Endothelial cell of umbilical vein (primary cell): ENCODE measurements at regions not wholly inside any gene's neighbourhood (a gene's known extent, or its start where the extent isn't known, plus 50 kb on each side); places are given as distances from the start of the nearest gene placed in this dataset.

ENCODE experiments used
- BruUV-seq: library from RNA; stranded (reverse); fragments of 400-500 nt; replicated peaks from 2 replicates; lab custom pipeline; 2021; lab: Mats Ljungman, UMichigan
- CTCF ChIA-PET: fragments of 300-600, 350-600 bp; sonication (Branson Sonifier 250); formaldehyde crosslinking; loops from one replicate; lab custom pipeline; 2021; ENCODE audit warnings: antibody characterized with exemption, inconsistent platforms; lab: Charles Lee
- POLR2A ChIA-PET: fragments of 300-600, 350-600 bp; sonication (Branson Sonifier 250); formaldehyde crosslinking; loops from one replicate; lab custom pipeline; 2021; ENCODE audit warnings: antibody characterized with exemption, inconsistent platforms; lab: Charles Lee
- DNase-seq: peaks from one replicate; pipeline ENCODE4 v3.0.0-alpha.2; 2011; ENCODE audit warnings: low read depth, low spot score
- FAIRE-seq: peaks from 2 replicates; lab custom pipeline; 2011; peaks lifted over from hg19 to GRCh38; lab: Jason Lieb, UNC
- H2AFZ ChIP-seq: 2 replicates; pipeline ENCODE4 v1.6.0; 2012; ENCODE audit warnings: low read depth, low read length, control low read depth, inconsistent platforms
- H3K27ac ChIP-seq: 2 replicates; pipeline ENCODE4 v1.5.1; 2011; ENCODE audit warnings: low read depth, mild to moderate bottlenecking, control low read depth, low read length, moderate library complexity; ENCODE audit not compliant: insufficient read depth
- H3K27me3 ChIP-seq, 2 experiments: 2 replicates each; pipeline versions ENCODE4 v1.6.0 to v1.6.1; 2011; ENCODE audit warnings: low read length in 2 of 2, mixed read lengths in 1 of 2; ENCODE audit not compliant: control insufficient read depth in 2 of 2, insufficient read depth in 2 of 2
- H3K36me3 ChIP-seq, 2 experiments: 2 replicates in 1 of 2; 3 replicates in 1 of 2; pipeline ENCODE4 v1.5.1; 2011; ENCODE audit warnings: low read length in 2 of 2, mild to moderate bottlenecking in 1 of 2, moderate library complexity in 1 of 2; ENCODE audit not compliant: control insufficient read depth in 2 of 2, insufficient read depth in 2 of 2; ENCODE audit errors: extremely low read depth in 1 of 2
- H3K4me1 ChIP-seq: 3 replicates; pipeline ENCODE4 v1.5.1; 2011; ENCODE audit warnings: mild to moderate bottlenecking, low read length; ENCODE audit not compliant: control insufficient read depth, insufficient read depth; ENCODE audit errors: extremely low read depth
- H3K4me2 ChIP-seq: 2 replicates; pipeline ENCODE4 v1.6.1; 2011; ENCODE audit warnings: low read length, control low read depth, mixed read lengths; ENCODE audit not compliant: insufficient read depth
- H3K4me3 ChIP-seq, 3 experiments: fragments of 200-600 bp in 1 of 3; sonication (generic), shearing (Covaris generic) in 1 of 3; replicated peaks in 1 of 3; 2 replicates each; pipeline ENCODE4 v1.5.1; 2011 to 2016; ENCODE audit warnings: control low read depth in 3 of 3, low read length in 3 of 3, mild to moderate bottlenecking in 2 of 3, inconsistent platforms in 1 of 3, low read depth in 1 of 3, moderate library complexity in 1 of 3; ENCODE audit not compliant: insufficient read depth in 1 of 3
- H3K79me2 ChIP-seq: 2 replicates; pipeline ENCODE4 v1.6.0; 2012; ENCODE audit warnings: low read length, inconsistent platforms; ENCODE audit not compliant: control insufficient read depth, insufficient read depth
- H3K9ac ChIP-seq: replicated peaks from 2 replicates; pipeline ENCODE3; 2011; ENCODE audit warnings: low read length, control low read depth; ENCODE audit not compliant: insufficient read depth; ENCODE audit errors: extremely low read depth
- H3K9me1 ChIP-seq: replicated peaks from 3 replicates; pipeline ENCODE4 v1.6.0; 2011; ENCODE audit warnings: mild to moderate bottlenecking, low read length; ENCODE audit not compliant: control insufficient read depth, insufficient read depth; ENCODE audit errors: extremely low read depth
- H3K9me3 ChIP-seq: replicated peaks from 2 replicates; pipeline ENCODE4 v1.5.1; 2012; ENCODE audit warnings: low read length, inconsistent platforms; ENCODE audit not compliant: control insufficient read depth, insufficient read depth
- H4K20me1 ChIP-seq: replicated peaks from 2 replicates; pipeline ENCODE3; 2011; ENCODE audit warnings: mild to moderate bottlenecking, low read length; ENCODE audit not compliant: control insufficient read depth, insufficient read depth; ENCODE audit errors: extremely low read depth
- EZH2 ChIP-seq: IDR thresholded peaks from 2 replicates; pipeline ENCODE4 v1.6.1; 2012; ENCODE audit warnings: borderline replicate concordance, low read depth, mild to moderate bottlenecking, moderate library complexity, low read length, inconsistent platforms; ENCODE audit not compliant: severe bottlenecking
- FOS ChIP-seq: IDR thresholded peaks from 2 replicates; pipeline ENCODE4 v1.6.1; 2011; ENCODE audit warnings: mild to moderate bottlenecking, low read length, moderate library complexity, borderline replicate concordance; ENCODE audit not compliant: insufficient read depth
- GATA2 ChIP-seq: IDR thresholded peaks from 2 replicates; pipeline ENCODE4 v1.7.0; 2011; ENCODE audit warnings: low read depth, mild to moderate bottlenecking, moderate library complexity, mixed read lengths, low read length; ENCODE audit not compliant: insufficient read length, insufficient read depth
- JUN ChIP-seq: IDR thresholded peaks from 2 replicates; pipeline ENCODE4 v1.6.1; 2011; ENCODE audit warnings: borderline replicate concordance, low read depth; ENCODE audit not compliant: insufficient read length, insufficient read depth
- MYC ChIP-seq: IDR thresholded peaks from one replicate; pipeline ENCODE4 v1.6.1; 2011; ENCODE audit warnings: mild to moderate bottlenecking, low read depth, low read length
- POLR2A ChIP-seq: IDR thresholded peaks from 2 replicates; pipeline ENCODE4 v1.6.1; 2012; ENCODE audit warnings: low read depth, mild to moderate bottlenecking, control low read depth, low read length
- POLR2AphosphoS5 ChIP-seq: IDR thresholded peaks from 2 replicates; pipeline ENCODE4 v1.6.1; 2012; ENCODE audit warnings: low read depth, mild to moderate bottlenecking, control low read depth, low read length, moderate library complexity; ENCODE audit not compliant: insufficient read depth
- dilution Hi-C: fragments of 300-500 bp; cut with MboI; formaldehyde crosslinking; loops from one replicate; pipeline ENCODE4 v1.15.0; 2019; ENCODE audit warnings: low sequenced_read_pairs; ENCODE audit not compliant: extremely low pct_ligation_motif_present
- intact Hi-C: fragments of 100-400 bp; cut with micrococcal nuclease; formaldehyde crosslinking; loops from one replicate; pipeline ENCODE4 v1.10.0; 2022
- TF ChIP-seq, protein P1 (sequence below), 2 donors: IDR thresholded peaks; 1 replicate in 1 of 2; 2 replicates in 1 of 2; pipeline ENCODE4 v1.5.1; 2011; ENCODE audit warnings: low read length in 2 of 2, mild to moderate bottlenecking in 2 of 2, moderate library complexity in 2 of 2, control low read depth in 1 of 2, inconsistent platforms in 1 of 2, low read depth in 1 of 2; ENCODE audit not compliant: insufficient read depth in 1 of 2; ENCODE audit errors: extremely low read depth in 1 of 2
- TF ChIP-seq, protein P2 (sequence below): IDR thresholded peaks from 2 replicates; pipeline ENCODE4 v1.6.1; 2011; ENCODE audit not compliant: insufficient read depth, insufficient read length

DNA sequence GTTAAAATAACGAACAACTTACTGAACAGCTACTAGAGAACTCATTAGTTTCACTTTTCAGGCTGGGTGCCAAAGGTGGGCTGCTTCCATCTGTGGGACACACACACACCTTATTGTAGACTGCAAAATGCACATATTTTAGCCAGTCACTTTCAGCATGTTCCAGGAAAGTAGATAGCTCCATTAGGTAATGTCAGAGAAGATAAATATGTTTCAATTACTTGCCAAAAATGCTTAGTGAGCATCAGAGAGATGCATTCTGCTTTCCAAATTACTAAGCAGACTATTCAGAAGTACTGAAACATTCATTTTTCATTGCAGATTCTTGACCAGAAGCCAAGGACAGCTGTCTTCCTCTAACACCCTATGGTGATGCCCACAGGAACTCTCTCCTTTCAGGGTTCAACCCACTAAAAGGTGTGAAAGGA, 56.2 kb upstream of the APC start:
- Histone ChIP-seq H3K27me3 (peaks cover 7 to 17% of the 10 kb centered on the region in 2 experiments), H3K79me2 (no peaks in the 10 kb centered on the region), H3K4me2 (no peak overlapping the region), H2AFZ (no peak overlapping the region), H3K9me1 (no peaks in the 10 kb centered on the region), H3K9ac (no peak overlapping the region), H3K9me3 (no peaks in the 10 kb centered on the region), H3K36me3 (no peaks in the 10 kb centered on the region), H3K4me3 (no peak overlapping the region), H3K4me1 (no peaks in the 10 kb centered on the region), H3K27ac (no peak overlapping the region), H4K20me1 (no peaks in the 10 kb centered on the region)
- DNase-seq (no peak), FAIRE-seq (no peak)
- no peak for TF ChIP-seq POLR2A
- TF ChIP-seq FOS = no peak
- TF ChIP-seq JUN = no peak
- TF ChIP-seq GATA2 = no peak
- TF ChIP-seq, protein P1, sequence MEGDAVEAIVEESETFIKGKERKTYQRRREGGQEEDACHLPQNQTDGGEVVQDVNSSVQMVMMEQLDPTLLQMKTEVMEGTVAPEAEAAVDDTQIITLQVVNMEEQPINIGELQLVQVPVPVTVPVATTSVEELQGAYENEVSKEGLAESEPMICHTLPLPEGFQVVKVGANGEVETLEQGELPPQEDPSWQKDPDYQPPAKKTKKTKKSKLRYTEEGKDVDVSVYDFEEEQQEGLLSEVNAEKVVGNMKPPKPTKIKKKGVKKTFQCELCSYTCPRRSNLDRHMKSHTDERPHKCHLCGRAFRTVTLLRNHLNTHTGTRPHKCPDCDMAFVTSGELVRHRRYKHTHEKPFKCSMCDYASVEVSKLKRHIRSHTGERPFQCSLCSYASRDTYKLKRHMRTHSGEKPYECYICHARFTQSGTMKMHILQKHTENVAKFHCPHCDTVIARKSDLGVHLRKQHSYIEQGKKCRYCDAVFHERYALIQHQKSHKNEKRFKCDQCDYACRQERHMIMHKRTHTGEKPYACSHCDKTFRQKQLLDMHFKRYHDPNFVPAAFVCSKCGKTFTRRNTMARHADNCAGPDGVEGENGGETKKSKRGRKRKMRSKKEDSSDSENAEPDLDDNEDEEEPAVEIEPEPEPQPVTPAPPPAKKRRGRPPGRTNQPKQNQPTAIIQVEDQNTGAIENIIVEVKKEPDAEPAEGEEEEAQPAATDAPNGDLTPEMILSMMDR (IDR thresholded peaks at IDR 0.05; ENCODE audit: extremely low read depth in 1 of 2, insufficient read depth in 1 of 2, low read depth in 1 of 2, low read length in 2 of 2) = no peak
- ChIA-PET CTCF (interaction anchor here (1.0 kb wide), 1 partner anchor 10 kb away, joined by 3 read pairs; no protein-coding TSS in a partner anchor), POLR2A (no interaction called here)
- dilution Hi-C loops = no loop called here
- intact Hi-C loops = no loop called here
- no TSS peak for BruUV-seq

DNA sequence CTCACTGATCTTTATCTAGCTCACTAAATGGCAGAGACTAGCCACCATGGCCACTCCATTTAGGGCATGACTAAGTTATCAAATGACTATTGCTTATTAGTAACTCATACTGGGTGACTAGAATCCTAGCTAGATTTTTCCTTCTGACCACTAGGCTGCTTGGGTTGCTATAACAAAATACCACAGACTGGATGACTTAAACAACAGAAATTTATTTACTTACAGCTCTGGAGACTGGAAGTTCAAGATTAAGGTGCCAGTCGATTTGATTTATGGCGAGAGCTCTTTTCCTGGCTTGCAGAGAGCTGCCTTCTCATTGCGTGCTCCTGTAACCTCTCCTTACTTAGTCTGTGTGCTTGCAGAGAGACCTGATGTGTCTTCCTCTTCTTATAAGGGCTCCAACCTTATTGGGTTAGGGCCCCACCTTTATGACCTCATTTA, 55.0 kb upstream of the APC start:
- no TSS peak for BruUV-seq
- Histone ChIP-seq H3K4me3 (no peak overlapping the region), H3K79me2 (no peaks in the 10 kb centered on the region), H3K4me2 (no peak overlapping the region), H3K9me1 (no peaks in the 10 kb centered on the region), H2AFZ (no peak overlapping the region), H4K20me1 (no peaks in the 10 kb centered on the region), H3K36me3 (no peaks in the 10 kb centered on the region), H3K9me3 (no peaks in the 10 kb centered on the region), H3K27me3 (peaks cover 13 to 26% of the 10 kb centered on the region in 2 experiments), H3K27ac (no peak overlapping the region), H3K4me1 (no peaks in the 10 kb centered on the region), H3K9ac (no peak overlapping the region)
- CTCF ChIA-PET = interaction anchor here (1.1 kb wide), 1 partner anchor 9 kb away, joined by 4 read pairs; no protein-coding TSS in a partner anchor
- intact Hi-C loops (no loop called here), dilution Hi-C loops (no loop called here)
- DNase-seq (no peak), FAIRE-seq (no peak)
- POLR2A ChIA-PET = no interaction called here
- no peak for TF ChIP-seq EZH2
- TF ChIP-seq GATA2 = no peak
- TF ChIP-seq POLR2AphosphoS5 = no peak
- TF ChIP-seq JUN = no peak
- TF ChIP-seq, protein P1 (IDR thresholded peaks at IDR 0.05; ENCODE audit: extremely low read depth in 1 of 2, insufficient read depth in 1 of 2, low read depth in 1 of 2, low read length in 2 of 2) = no peak
- TF ChIP-seq FOS = no peak
- TF ChIP-seq, protein P2, sequence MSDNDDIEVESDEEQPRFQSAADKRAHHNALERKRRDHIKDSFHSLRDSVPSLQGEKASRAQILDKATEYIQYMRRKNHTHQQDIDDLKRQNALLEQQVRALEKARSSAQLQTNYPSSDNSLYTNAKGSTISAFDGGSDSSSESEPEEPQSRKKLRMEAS = no peak
- no peak for TF ChIP-seq POLR2A
- no peak for TF ChIP-seq MYC
